Testis (tissue), 2 donors: ENCODE measurements at regions not wholly inside any gene's neighbourhood (a gene's known extent, or its start where the extent isn't known, plus 50 kb on each side); places are given as distances from the start of the nearest gene placed in this dataset.

Experiments used
- DNase-seq: peaks from one replicate; pipeline ENCODE4 v3.0.0-alpha.2; 2019
- H3K27ac ChIP-seq, 2 donors: fragments of 200-600 bp; sonication (generic); one replicate each; pipeline ENCODE4 v1.5.1; 2019
- H3K27me3 ChIP-seq: fragments of 200-600 bp; sonication (generic); one replicate; pipeline ENCODE4 v1.5.1; 2019
- H3K36me3 ChIP-seq: fragments of 200-600 bp; sonication (generic); one replicate; pipeline ENCODE4 v1.5.1; 2017; ENCODE audit warnings: low read depth; ENCODE audit errors: missing control alignments
- H3K4me1 ChIP-seq: fragments of 200-600 bp; sonication (generic); one replicate; pipeline ENCODE4 v1.5.1; 2019
- H3K4me3 ChIP-seq, 2 donors: fragments of 200-600 bp; sonication (generic); one replicate each; pipeline ENCODE4 v1.5.1; 2017 to 2019
- H3K9me3 ChIP-seq: fragments of 200-600 bp; sonication (generic); one replicate; pipeline ENCODE4 v1.5.1; 2017
- CTCF ChIP-seq, 3 experiments: fragments of 450-650 bp in 2 of 3; fragments of 200-600 bp in 1 of 3; sonication (generic) in 1 of 3; IDR thresholded peaks; one replicate each; pipeline ENCODE4 v1.5.1; 2016 to 2019; ENCODE audit warnings: antibody characterized with exemption in 3 of 3, mild to moderate bottlenecking in 2 of 3, moderate library complexity in 1 of 3
- POLR2A ChIP-seq: fragments of 450-650 bp; IDR thresholded peaks from one replicate; pipeline ENCODE4 v1.6.1; 2017; ENCODE audit warnings: antibody characterized with exemption, mild to moderate bottlenecking, moderate library complexity
- WGBS, 2 donors: methylation state at CpG; one replicate each; pipeline ENCODE4 v1.1.5; 2018; 5-methylcytosine and 5-hydroxymethylcytosine counted together
- intact Hi-C: fragments of 100-400 bp; cut with DNase I; formaldehyde crosslinking; loops from one replicate; pipeline ENCODE4 v1.15.1; 2023; ENCODE audit warnings: low total_unique reads

- intact Hi-C loops: no loop called here
- Histone ChIP-seq H3K36me3 (no peaks in the 10 kb centered on the region), H3K4me1 (no peaks in the 10 kb centered on the region), H3K9me3 (no peaks in the 10 kb centered on the region), H3K4me3 (no peak overlapping the region), H3K27me3 (no peaks in the 10 kb centered on the region), H3K27ac (no peak overlapping the region)
- WGBS, 2 donors: 40 to 53% methylated on average over 1 of the region's 1 CpG
- TF ChIP-seq CTCF (IDR thresholded peaks at IDR 0.05) (no peak), POLR2A (no peak)
- no peak for DNase-seq
These were observed 1047.5 kb upstream of the SPRY2 start for GRCh38 chr13:81388400-81388799.

DNA sequence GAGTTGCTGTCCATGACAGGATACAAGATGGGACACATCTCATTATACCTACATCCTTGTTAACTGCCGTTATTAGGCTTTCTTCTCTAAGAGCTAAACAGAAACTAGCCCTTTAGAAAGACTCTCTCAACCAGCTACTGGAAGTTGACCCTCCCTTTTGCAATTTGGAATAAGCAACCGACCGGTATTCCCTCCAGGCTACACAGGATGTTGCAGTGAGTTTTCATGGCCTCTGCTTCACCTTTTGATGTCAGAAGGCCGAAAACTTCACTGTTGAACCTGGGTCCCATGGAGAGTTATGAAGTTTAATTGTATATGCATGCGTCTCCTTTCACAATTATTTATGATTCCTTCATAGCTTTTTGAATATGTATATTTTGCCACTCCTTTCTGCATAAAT is 1042.5 kb upstream of the SPRY2 start:
- Histone ChIP-seq H3K27me3 (no peaks in the 10 kb centered on the region), H3K4me3 (no peak overlapping the region), H3K9me3 (no peaks in the 10 kb centered on the region), H3K27ac (no peak overlapping the region), H3K36me3 (no peaks in the 10 kb centered on the region), H3K4me1 (no peaks in the 10 kb centered on the region)
- WGBS, 2 donors: 58 to 82% methylated on average over 5 of the region's 5 CpGs
- TF ChIP-seq POLR2A (no peak), CTCF (IDR thresholded peaks at IDR 0.05) (no peak)
- intact Hi-C loops: no loop called here
- DNase-seq: no peak

DNA sequence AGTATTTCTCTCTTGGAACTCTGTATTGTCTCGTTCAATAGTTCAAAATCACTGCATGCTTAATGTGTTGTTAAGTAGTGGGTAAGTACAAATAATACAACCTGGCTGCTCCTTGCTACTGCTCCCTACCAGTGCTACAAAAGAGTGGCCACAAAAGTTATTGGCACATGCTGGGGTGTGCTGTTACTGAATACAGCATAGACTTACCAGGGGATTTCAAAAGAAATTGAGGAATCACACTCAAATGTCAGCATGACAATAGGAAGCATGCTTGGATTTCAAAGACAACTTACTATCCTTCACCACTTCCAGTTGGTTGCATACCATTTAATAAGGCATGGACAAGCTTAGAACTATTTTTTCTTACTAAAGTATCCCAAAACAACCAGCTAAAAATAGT is 1041.3 kb upstream of the SPRY2 start:
- H3K36me3 ChIP-seq: no peaks in the 10 kb centered on the region
- no peak for DNase-seq
- WGBS, 2 donors: 65 to 74% methylated on average over 1 of the region's 1 CpG
- H3K27me3 ChIP-seq: no peaks in the 10 kb centered on the region
- intact Hi-C loops: no loop called here
- no peaks in the 10 kb centered on the region for H3K9me3 ChIP-seq
- no peak overlapping the region for H3K27ac ChIP-seq
- H3K4me1 ChIP-seq: no peaks in the 10 kb centered on the region
- TF ChIP-seq CTCF (IDR thresholded peaks at IDR 0.05) (no peak), POLR2A (no peak)
- no peak overlapping the region for H3K4me3 ChIP-seq

DNA sequence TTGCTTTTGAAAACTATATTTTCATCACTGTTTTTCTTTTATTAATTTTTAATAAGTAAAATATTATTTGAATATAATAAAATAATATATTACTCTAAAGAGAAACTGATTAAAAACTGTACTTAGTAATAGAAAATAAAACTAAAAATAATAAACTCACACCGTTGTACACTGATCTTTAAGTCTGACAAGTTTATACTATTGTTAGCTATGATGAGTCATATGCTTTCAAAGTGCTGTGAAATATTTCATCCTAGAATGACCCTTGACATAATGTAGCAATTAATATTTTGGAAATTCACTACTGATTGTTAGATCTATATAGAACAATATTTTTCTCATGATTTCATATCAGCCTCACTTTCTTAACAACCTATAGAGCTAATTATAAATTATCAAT is 1040.6 kb upstream of the SPRY2 start:
- H3K36me3 ChIP-seq: no peaks in the 10 kb centered on the region
- DNase-seq: no peak
- no peak overlapping the region for H3K27ac ChIP-seq
- H3K4me1 ChIP-seq: no peaks in the 10 kb centered on the region
- intact Hi-C loops: no loop called here
- no peak overlapping the region for H3K4me3 ChIP-seq
- WGBS, 2 donors: 63 to 73% methylated on average over 1 of the region's 1 CpG
- H3K9me3 ChIP-seq: no peaks in the 10 kb centered on the region
- no peaks in the 10 kb centered on the region for H3K27me3 ChIP-seq
- TF ChIP-seq CTCF (IDR thresholded peaks at IDR 0.05) (no peak), POLR2A (no peak)

DNA sequence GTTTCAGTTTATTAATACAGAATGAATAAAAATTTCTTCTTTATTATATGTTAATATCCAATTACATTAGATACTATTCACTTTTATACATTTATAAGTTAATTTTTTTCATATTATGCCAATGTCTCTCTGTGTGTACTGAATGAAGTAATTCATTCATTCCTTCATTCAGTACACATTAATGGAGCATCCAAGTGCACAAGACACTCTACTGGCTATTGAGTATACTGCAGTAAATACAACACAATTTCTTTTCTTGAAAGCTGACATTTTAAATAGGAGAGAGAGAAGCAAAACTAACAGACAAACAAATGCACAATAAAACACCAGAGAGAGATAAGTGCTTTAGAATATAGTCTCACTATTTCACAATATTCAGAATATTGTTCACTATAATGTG is 1038.3 kb upstream of the SPRY2 start:
- H3K4me1 ChIP-seq: no peaks in the 10 kb centered on the region
- H3K27ac ChIP-seq: no peak overlapping the region
- no peak overlapping the region for H3K4me3 ChIP-seq
- no peaks in the 10 kb centered on the region for H3K36me3 ChIP-seq
- no peaks in the 10 kb centered on the region for H3K9me3 ChIP-seq
- no peak for DNase-seq
- H3K27me3 ChIP-seq: no peaks in the 10 kb centered on the region
- intact Hi-C loops: no loop called here
- TF ChIP-seq POLR2A: no peak
- TF ChIP-seq CTCF (IDR thresholded peaks at IDR 0.05): peak in 1 of 3 experiments; percentile 10
